GM21737 (cell line): ENCODE measurements at regions not wholly inside any gene's neighbourhood (a gene's known extent, or its start where the extent isn't known, plus 50 kb on each side); places are given as distances from the start of the nearest gene placed in this dataset.

Experiments used
- ATAC-seq: cut with Tn5 transposase; IDR thresholded peaks from one replicate; pipeline ENCODE4 v1.9.1; 2021; ENCODE audit warnings: mild to moderate bottlenecking, moderate library complexity; ENCODE audit not compliant: unreplicated experiment

DNA sequence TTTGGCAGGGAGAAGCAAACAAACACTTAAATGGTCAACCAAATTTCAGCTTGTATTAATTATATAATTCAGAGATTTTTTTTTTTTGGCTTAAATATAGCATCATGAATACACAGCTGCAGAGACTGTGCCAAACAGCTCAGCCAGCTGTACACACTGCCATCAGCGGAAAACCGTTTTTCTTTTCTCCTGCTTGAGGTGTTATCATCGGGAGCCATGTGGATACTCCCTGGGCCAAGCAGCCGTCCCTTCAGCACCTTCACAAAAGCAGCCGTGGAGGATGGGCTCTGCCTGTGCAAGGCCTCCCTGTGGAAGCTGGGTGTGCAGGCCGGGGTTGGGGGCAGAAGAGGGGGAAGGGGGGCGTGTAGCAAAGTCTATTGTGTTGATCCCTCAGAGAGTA is 85.0 kb downstream of the NUF2 start:
- no peak for ATAC-seq

- ATAC-seq = no peak
These were observed 86.5 kb downstream of the NUF2 start for GRCh38 chr1:163408262-163408661.

- ATAC-seq = no peak
These were observed 88.6 kb downstream of the NUF2 start for GRCh38 chr1:163410073-163410999.

GRCh38 chr1:163412221-163412620 is 90.5 kb downstream of the NUF2 start:
- ATAC-seq = no peak

- ATAC-seq = peak; percentile 80
These were observed 93.0 kb downstream of the NUF2 start for GRCh38 chr1:163414778-163415177.

- ATAC-seq = no peak
These were observed 99.9 kb downstream of the NUF2 start for GRCh38 chr1:163421701-163422100.

- ATAC-seq = no peak
These were observed 101.1 kb downstream of the NUF2 start for GRCh38 chr1:163422738-163423404.

DNA sequence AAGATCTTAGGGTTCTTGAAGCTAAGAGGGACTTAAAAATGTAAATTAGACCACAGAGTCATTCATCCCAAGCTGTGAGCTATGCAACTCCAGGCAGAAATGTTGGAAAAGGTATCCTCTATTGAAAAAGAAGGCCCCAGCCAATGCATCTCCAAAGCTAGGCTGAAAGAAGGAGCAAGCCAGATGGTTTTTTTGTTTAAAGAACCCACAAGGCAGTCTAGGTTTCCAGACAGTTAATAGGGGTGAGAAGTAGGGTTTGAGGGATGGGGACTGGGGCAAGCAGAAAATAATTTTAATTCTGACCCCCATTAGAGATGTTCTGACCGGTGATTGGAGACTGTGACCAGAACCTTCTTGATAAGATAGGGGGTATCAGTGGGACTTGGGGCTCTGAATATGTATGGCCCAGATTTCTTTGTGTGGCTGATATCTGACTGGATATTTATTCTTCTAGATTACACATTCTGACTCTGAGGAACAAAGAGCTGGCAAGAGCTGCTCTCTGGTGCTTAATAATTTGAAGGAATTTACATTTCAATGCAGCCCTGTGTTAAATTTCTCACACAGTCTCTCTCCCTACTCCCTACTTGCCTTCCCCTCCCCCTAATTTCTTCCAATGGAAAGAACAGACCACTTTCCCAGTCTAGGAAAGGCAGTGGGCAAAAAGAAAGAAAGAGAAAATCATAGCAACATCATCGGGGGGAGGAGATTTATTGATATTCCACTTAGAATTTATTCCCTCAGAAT is 104.9 kb downstream of the NUF2 start:
- no peak for ATAC-seq

- no peak for ATAC-seq
These were observed 105.5 kb downstream of the NUF2 start for GRCh38 chr1:163427279-163427678.

DNA sequence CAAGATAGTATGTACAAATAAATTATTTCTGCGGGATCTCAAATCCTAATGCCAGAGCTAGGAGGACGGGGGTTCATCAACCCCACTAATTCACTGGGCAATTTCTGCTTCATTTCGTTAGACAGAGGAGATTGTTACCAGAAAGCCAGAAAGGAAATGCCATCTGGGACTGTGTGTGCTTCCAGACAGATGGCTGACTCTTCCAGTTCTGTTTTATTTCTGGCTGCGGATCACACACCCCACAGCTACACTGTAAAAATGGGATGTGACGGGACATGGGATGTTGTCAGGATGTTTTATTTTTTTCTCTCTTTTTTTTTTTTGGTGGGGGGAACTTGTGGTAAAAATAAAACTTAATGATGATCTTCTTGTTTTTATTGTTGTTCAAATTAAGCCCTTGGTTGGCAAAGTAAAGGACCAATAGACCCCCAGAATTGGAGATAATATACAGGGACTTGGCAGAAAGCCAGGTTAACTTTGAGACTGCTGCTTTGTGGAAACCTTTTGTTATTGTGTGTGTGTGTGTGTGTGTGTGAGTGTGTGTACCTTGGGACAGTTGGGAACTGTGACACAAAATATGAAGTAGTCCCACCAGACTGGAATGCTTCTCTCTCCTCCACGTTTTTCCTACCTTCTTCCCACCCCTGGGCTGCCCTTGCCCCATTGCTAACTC is 114.5 kb downstream of the NUF2 start:
- ATAC-seq = no peak

DNA sequence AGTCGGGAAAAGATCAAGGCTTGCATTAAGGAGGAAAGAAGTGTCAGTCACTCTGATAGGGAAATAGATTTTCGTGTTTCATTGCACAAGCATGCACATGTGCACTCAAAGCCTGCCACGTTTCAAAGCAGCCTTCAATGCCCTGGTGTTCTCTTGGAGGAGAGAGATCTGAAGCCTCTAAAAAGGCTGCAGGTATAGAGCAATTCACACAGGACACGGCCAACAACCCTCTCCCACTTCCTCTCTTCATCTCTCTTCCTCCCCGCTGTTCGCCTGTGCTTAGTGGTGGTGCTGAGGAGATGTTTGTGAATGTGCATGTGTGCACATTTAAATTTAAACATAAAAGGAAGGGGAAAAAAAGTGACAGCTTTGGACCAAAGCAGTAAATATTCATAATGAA is 117.7 kb downstream of the NUF2 start:
- no peak for ATAC-seq

DNA sequence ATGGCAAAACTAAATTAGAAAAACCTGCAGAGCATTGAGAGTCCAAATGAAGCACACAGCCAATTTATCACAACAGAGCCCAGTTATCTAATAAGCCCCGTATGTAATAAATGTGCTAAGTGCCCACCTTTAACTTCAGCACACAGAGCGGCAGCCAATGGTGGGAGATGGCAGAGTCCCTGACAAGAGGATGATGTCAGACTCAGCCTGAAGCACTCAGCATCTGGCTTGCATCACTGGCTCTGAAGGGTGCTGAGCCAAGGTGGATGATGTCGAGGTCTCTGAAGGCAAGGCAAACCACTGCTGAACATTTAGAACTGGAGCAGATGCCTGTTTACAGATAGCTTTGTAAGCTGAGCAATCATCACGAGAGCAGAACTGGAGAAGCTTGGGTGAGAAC is 118.3 kb downstream of the NUF2 start:
- ATAC-seq = no peak

DNA sequence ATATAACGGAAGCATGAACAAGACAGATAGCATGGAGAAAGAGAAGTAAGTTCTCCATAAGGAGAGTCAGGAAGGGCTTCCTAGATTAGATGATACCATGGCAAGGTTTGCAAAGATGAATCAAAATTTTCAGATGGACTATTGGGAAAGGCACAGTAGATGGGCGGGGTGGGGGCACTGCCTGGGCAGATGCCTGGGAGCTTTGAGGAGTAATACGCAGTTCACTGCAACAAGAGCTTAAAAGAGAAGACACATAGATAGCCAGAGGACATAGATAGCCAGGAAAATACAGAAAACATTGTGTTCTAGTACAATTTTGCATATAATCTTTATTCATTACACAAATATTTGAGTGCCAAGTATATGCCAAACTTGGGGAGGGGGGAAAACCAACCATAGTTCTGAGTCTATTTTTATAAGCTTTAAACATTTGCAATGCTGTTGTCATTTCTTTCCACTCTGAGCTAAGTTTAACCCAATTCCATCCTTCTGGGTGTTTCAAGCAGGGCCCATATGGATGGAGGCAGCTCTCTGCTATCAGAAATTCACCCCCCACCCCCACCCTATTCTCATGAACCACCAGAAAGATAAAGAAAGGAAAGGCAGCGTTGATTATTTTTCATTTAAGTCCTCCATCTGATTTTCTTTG is 120.6 kb downstream of the NUF2 start:
- ATAC-seq = no peak

DNA sequence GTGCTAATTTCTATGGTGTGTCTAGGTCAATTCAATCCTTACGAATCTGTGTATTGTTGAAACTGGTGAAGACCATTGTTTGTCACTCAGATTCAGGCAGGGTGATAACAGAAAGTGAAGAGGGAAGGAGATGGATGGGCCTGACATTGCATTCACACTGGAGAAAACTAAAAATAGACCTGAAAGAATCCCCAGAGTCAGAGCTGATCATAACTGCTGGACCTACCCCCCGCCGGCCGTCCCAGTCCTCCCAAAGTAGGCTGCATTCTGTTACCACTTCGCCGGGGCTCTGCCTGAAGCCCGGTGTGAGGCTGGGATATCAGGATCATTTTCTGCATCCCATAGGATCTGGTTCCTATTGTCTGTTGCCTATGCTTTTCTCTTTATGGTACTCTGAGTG is 121.1 kb downstream of the NUF2 start:
- no peak for ATAC-seq

GRCh38 chr1:163443863-163444262 is 122.1 kb downstream of the NUF2 start:
- ATAC-seq = no peak

DNA sequence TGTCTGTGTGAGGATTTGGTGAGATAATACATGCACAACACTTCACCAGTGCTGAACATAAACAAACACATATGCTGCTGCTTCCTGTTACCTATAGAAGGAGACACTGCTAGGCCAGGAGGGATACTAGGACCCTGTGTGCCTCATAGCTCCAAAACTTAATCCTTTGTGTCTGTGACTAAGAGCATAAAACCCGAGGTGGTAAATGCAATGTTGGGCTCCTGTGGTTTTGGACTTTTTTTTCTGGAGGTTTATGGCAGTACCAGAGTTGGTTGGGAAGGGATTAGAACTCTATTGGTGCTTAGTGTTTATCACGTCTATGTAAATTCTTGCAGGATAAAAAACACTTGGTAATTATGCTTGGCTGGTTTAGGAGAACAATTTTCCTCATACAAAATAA is 122.9 kb downstream of the NUF2 start:
- ATAC-seq = no peak

DNA sequence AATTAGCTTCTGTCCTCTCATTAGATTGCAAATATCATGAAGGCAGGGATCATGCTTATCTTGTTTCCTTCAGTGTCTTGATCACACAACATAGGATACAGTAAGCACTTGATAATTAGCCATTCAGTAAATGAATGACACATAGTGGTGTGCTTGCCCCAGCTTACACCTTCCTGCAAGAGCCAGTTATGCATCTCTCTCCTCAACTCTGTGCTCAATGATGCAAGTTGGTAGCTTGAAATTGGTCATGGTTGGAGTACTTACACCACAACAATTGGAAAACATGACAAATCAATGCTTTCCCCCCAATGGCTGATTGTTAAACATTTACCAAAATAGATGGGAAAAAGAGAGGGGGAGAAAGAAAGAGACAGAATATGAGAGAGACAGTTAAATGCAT is 129.2 kb downstream of the NUF2 start:
- ATAC-seq = no peak

DNA sequence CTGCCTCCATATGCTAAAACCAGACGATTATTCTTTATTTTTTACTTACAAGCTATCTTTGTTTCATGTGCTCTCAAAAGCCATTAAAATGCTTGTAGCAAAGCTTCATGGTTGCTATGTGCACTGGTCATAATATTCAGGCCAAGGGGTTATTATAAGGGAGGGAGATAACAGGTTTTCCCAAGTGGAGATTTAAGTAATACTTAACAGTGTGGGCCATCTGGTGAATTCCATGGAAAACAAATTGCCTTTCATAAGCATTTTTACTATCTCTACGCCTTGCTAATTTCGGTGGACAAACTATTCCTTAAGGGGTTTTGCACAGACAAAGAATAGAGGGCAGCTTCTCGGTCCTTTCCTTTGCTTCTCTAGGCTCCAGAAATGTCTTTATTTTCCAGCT is 137.8 kb downstream of the NUF2 start:
- no peak for ATAC-seq

- ATAC-seq = no peak
These were observed 145.5 kb downstream of the NUF2 start for GRCh38 chr1:163467289-163467688.

- ATAC-seq = no peak
These were observed 150.3 kb downstream of the NUF2 start for GRCh38 chr1:163471779-163472650.
